ENCODE measurements at regions not wholly inside any gene's neighbourhood (a gene's known extent, or its start where the extent isn't known, plus 50 kb on each side); places are given as distances from the start of the nearest gene placed in this dataset.

- no peak for TF ChIP-seq CTCF (IDR thresholded peaks at IDR 0.05)
- no peak for TF ChIP-seq POLR2A (IDR thresholded peaks at IDR 0.05)
- TF ChIP-seq POLR2AphosphoS5 (IDR thresholded peaks at IDR 0.05), result no peak
Measured at GRCh38 chr5:5967944-5968343, 410.4 kb downstream of the MED10 start.

Data from sigmoid colon (tissue), 4 donors.